GM23338 (cell line): ENCODE measurements at regions not wholly inside any gene's neighbourhood (a gene's known extent, or its start where the extent isn't known, plus 50 kb on each side); places are given as distances from the start of the nearest gene placed in this dataset.

Experiments used
- ATAC-seq: fragments of 200-7000 bp; cut with Tn5 transposase; 3 replicates; pipeline ENCODE4 v1.9.1; 2020
- DNase-seq: peaks from one replicate; pipeline ENCODE4 v3.0.0-alpha.2; 2015; ENCODE audit warnings: low spot score
- H2AFZ ChIP-seq: fragments of 200-600 bp; sonication (generic); 2 replicates; pipeline ENCODE4 v1.8.0; 2016; ENCODE audit warnings: antibody characterized with exemption, mild to moderate bottlenecking, moderate library complexity
- H3F3A ChIP-seq: fragments of 200-600 bp; sonication (generic); replicated peaks from 2 replicates; pipeline ENCODE4 v1.8.0; 2017; ENCODE audit warnings: antibody characterized with exemption, mixed run types, low read depth
- H3K27ac ChIP-seq: fragments of 200-600 bp; sonication (generic); 2 replicates; pipeline ENCODE4 v1.6.1; 2016; ENCODE audit warnings: low read depth
- H3K27me3 ChIP-seq: fragments of 200-600 bp; sonication (generic); 2 replicates; pipeline ENCODE4 v1.8.0; 2016; ENCODE audit warnings: mild to moderate bottlenecking, mixed run types, moderate library complexity; ENCODE audit not compliant: insufficient read depth
- H3K36me3 ChIP-seq: fragments of 200-600 bp; sonication (generic); 2 replicates; pipeline ENCODE4 v1.8.0; 2016; ENCODE audit warnings: mild to moderate bottlenecking; ENCODE audit not compliant: insufficient read depth
- H3K4me1 ChIP-seq: fragments of 200-600 bp; sonication (generic); 2 replicates; pipeline ENCODE4 v1.8.0; 2016; ENCODE audit warnings: mild to moderate bottlenecking, moderate library complexity; ENCODE audit not compliant: insufficient read depth
- H3K4me2 ChIP-seq: fragments of 200-600 bp; sonication (generic); 2 replicates; pipeline ENCODE4 v1.7.1; 2017; ENCODE audit warnings: mixed run types
- H3K4me3 ChIP-seq: fragments of 200-600 bp; sonication (generic); 2 replicates; pipeline ENCODE4 v1.6.1; 2016; ENCODE audit warnings: mixed run types
- H3K79me2 ChIP-seq: fragments of 200-600 bp; sonication (generic); replicated peaks from 2 replicates; pipeline ENCODE4 v1.8.0; 2017; ENCODE audit warnings: mild to moderate bottlenecking; ENCODE audit not compliant: insufficient read depth
- H3K9me2 ChIP-seq: fragments of 200-600 bp; sonication (generic); 2 replicates; pipeline ENCODE4 v1.8.0; 2017; ENCODE audit not compliant: insufficient read depth
- H4K20me1 ChIP-seq: fragments of 200-600 bp; sonication (generic); replicated peaks from 2 replicates; pipeline ENCODE4 v1.8.0; 2017; ENCODE audit warnings: mild to moderate bottlenecking; ENCODE audit not compliant: insufficient read depth
- H3K27ac Mint-ChIP-seq: 2 replicates; pipeline ENCODE4 v1.8.0; 2020; ENCODE audit warnings: inconsistent platforms, mild to moderate bottlenecking, moderate library complexity, mixed read lengths
- H3K27me3 Mint-ChIP-seq: 3 replicates; pipeline ENCODE4 v1.8.0; 2022; ENCODE audit warnings: low read depth, mild to moderate bottlenecking, moderate library complexity, mixed read lengths, inconsistent platforms; ENCODE audit not compliant: insufficient read depth, poor library complexity
- H3K36me3 Mint-ChIP-seq: 3 replicates; pipeline ENCODE4 v1.8.0; 2021; ENCODE audit warnings: low read depth, mild to moderate bottlenecking, inconsistent platforms, moderate library complexity, mixed read lengths
- H3K4me1 Mint-ChIP-seq: 3 replicates; pipeline ENCODE4 v1.8.0; 2020; ENCODE audit warnings: mild to moderate bottlenecking, inconsistent platforms, mixed read lengths
- H3K4me3 Mint-ChIP-seq: 3 replicates; pipeline ENCODE4 v1.8.0; 2021; ENCODE audit warnings: moderate library complexity, mild to moderate bottlenecking, inconsistent platforms, mixed read lengths
- H3K9me3 Mint-ChIP-seq: 3 replicates; pipeline ENCODE4 v1.8.0; 2020; ENCODE audit warnings: moderate library complexity, mild to moderate bottlenecking, inconsistent platforms, mixed read lengths
- CREB1 ChIP-seq: fragments of 250-450 bp; sonication (Bioruptor Pico); IDR thresholded peaks from 2 replicates; pipeline ENCODE4 v1.5.0; 2020; ENCODE audit warnings: low read depth, mild to moderate bottlenecking, moderate library complexity
- CTCF ChIP-seq, 2 experiments: fragments of 200-600 bp in 1 of 2; sonication (generic) in 1 of 2; conservative IDR thresholded peaks; 2 replicates each; pipeline versions ENCODE4 v1.5.1 to v1.6.1; 2016 to 2017; ENCODE audit warnings: antibody characterized with exemption in 2 of 2, low read depth in 2 of 2, mild to moderate bottlenecking in 2 of 2, moderate library complexity in 1 of 2
- ETS1 ChIP-seq: IDR thresholded peaks from 2 replicates; pipeline ENCODE4 v1.6.1; 2016; ENCODE audit warnings: antibody characterized with exemption
- EZH2 ChIP-seq: fragments of 200-600 bp; sonication (generic); IDR thresholded peaks from one replicate; pipeline ENCODE4 v1.8.0; 2017; ENCODE audit warnings: antibody characterized with exemption, mild to moderate bottlenecking, low read depth; ENCODE audit not compliant: unreplicated experiment
- JUNB ChIP-seq: IDR thresholded peaks from one replicate; pipeline ENCODE4 v1.6.1; 2016; ENCODE audit warnings: antibody characterized with exemption; ENCODE audit not compliant: unreplicated experiment
- NANOG ChIP-seq: IDR thresholded peaks from 2 replicates; pipeline ENCODE4 v1.6.1; 2016; ENCODE audit warnings: antibody characterized with exemption, borderline replicate concordance
- POLR2AphosphoS5 ChIP-seq: IDR thresholded peaks from 2 replicates; pipeline ENCODE4 v1.6.1; 2016; ENCODE audit warnings: antibody characterized with exemption, low read depth
- REST ChIP-seq: IDR thresholded peaks from one replicate; pipeline ENCODE4 v1.6.1; 2018; ENCODE audit warnings: antibody characterized with exemption; ENCODE audit not compliant: unreplicated experiment
- STAT1 ChIP-seq: IDR thresholded peaks from one replicate; pipeline ENCODE4 v1.6.1; 2016; ENCODE audit warnings: antibody characterized with exemption; ENCODE audit not compliant: unreplicated experiment
- ZNF114 ChIP-seq: fragments of 250-450 bp; sonication (Bioruptor Pico); IDR thresholded peaks from 2 replicates; pipeline ENCODE4 v1.5.0; 2020; ENCODE audit warnings: mild to moderate bottlenecking, moderate library complexity
- ZNF331 ChIP-seq: fragments of 250-450 bp; sonication (Bioruptor Pico); IDR thresholded peaks from 2 replicates; pipeline ENCODE4 v1.5.0; 2020; ENCODE audit warnings: low read depth, mild to moderate bottlenecking, moderate library complexity

GRCh38 chr18:77895250-77895649 is 645.6 kb downstream of the GALR1 start:
- no peak overlapping the region for H3K27ac ChIP-seq
- H3K4me1 ChIP-seq = no peaks in the 10 kb centered on the region
- H3K79me2 ChIP-seq = no peaks in the 10 kb centered on the region
- no peaks in the 10 kb centered on the region for H3K4me1 Mint-ChIP-seq
- H3K36me3 Mint-ChIP-seq = peaks cover 3% of the 10 kb centered on the region; the same call in 2 of the 3 replicates
- no peaks in the 10 kb centered on the region for H3F3A ChIP-seq
- H3K4me3 Mint-ChIP-seq = no peak overlapping the region
- no peaks in the 10 kb centered on the region for H3K27me3 ChIP-seq
- no peaks in the 10 kb centered on the region for H3K36me3 ChIP-seq
- no peak overlapping the region for H2AFZ ChIP-seq
- no peak for TF ChIP-seq EZH2
- TF ChIP-seq NANOG = no peak
- TF ChIP-seq CREB1 (CRISPR knock-in tag) = no peak
- no peak for TF ChIP-seq POLR2AphosphoS5
- TF ChIP-seq STAT1 = no peak
- no peak for TF ChIP-seq REST
- TF ChIP-seq ETS1 = no peak
- TF ChIP-seq CTCF (conservative IDR thresholded peaks at IDR 0.05; ENCODE audit: low read depth in 2 of 2) = no peak
- no peak for TF ChIP-seq ZNF114 (CRISPR knock-in tag)
- H3K9me3 Mint-ChIP-seq = peaks cover 83% of the 10 kb centered on the region
- H3K9me2 ChIP-seq = no peaks in the 10 kb centered on the region
- ATAC-seq (no peak), DNase-seq (no peak)
- H3K27ac Mint-ChIP-seq = no peak overlapping the region
- H4K20me1 ChIP-seq = no peaks in the 10 kb centered on the region
- no peak overlapping the region for H3K4me2 ChIP-seq
- peaks cover 3% of the 10 kb centered on the region for H3K27me3 Mint-ChIP-seq
- H3K4me3 ChIP-seq = no peak overlapping the region

GRCh38 chr18:77896586-77897252 is 647.1 kb downstream of the GALR1 start:
- no peaks in the 10 kb centered on the region for H3K79me2 ChIP-seq
- no peak overlapping the region for H3K4me3 Mint-ChIP-seq
- no peak overlapping the region for H2AFZ ChIP-seq
- peaks cover 80% of the 10 kb centered on the region for H3K9me3 Mint-ChIP-seq
- H3K27ac Mint-ChIP-seq = no peak overlapping the region
- no peaks in the 10 kb centered on the region for H4K20me1 ChIP-seq
- ATAC-seq = no peak
- DNase-seq = no peak
- H3K27me3 Mint-ChIP-seq = peaks cover 3% of the 10 kb centered on the region
- no peaks in the 10 kb centered on the region for H3K36me3 ChIP-seq
- H3K4me3 ChIP-seq = no peak overlapping the region
- no peaks in the 10 kb centered on the region for H3K27me3 ChIP-seq
- H3K4me2 ChIP-seq = no peak overlapping the region
- no peaks in the 10 kb centered on the region for H3K4me1 ChIP-seq
- H3K4me1 Mint-ChIP-seq = no peaks in the 10 kb centered on the region
- H3K27ac ChIP-seq = no peak overlapping the region
- peaks cover 3% of the 10 kb centered on the region; the same call in 2 of the 3 replicates for H3K36me3 Mint-ChIP-seq
- no peaks in the 10 kb centered on the region for H3F3A ChIP-seq
- H3K9me2 ChIP-seq = no peaks in the 10 kb centered on the region
- TF ChIP-seq ETS1 (no peak), EZH2 (no peak), ZNF114 (CRISPR knock-in tag) (no peak), ZNF331 (CRISPR knock-in tag) (no peak), CTCF (conservative IDR thresholded peaks at IDR 0.05; ENCODE audit: low read depth in 2 of 2) (no peak), JUNB (no peak)
